ENCODE measurements at regions not wholly inside any gene's neighbourhood (a gene's known extent, or its start where the extent isn't known, plus 50 kb on each side); places are given as distances from the start of the nearest gene placed in this dataset.

DNA sequence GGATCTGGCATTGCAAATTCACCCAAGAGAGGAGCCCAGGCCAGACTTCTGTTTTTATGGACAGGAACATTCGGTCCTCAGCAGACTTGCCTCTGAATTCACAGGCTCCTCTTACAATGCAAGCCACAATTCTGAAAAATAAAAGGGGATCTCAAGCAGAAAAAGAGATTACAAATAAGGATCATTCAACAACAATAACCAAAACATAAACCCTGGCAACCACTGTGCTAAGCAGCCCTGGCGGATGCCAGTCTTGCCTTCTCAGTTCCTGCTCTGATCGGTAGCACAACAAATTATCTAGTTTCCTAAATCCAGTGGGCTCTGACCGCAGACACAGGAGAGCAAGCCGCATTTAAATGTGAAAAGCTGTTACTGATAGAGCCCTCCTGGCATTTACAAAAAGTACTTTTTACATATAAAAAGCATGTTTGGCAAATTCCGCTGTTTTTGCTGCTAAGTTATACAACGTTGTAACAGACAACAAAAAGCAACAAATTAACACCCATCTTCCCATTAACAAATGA is 123.4 kb upstream of the FOXD3 start:
- TF ChIP-seq, protein P1, sequence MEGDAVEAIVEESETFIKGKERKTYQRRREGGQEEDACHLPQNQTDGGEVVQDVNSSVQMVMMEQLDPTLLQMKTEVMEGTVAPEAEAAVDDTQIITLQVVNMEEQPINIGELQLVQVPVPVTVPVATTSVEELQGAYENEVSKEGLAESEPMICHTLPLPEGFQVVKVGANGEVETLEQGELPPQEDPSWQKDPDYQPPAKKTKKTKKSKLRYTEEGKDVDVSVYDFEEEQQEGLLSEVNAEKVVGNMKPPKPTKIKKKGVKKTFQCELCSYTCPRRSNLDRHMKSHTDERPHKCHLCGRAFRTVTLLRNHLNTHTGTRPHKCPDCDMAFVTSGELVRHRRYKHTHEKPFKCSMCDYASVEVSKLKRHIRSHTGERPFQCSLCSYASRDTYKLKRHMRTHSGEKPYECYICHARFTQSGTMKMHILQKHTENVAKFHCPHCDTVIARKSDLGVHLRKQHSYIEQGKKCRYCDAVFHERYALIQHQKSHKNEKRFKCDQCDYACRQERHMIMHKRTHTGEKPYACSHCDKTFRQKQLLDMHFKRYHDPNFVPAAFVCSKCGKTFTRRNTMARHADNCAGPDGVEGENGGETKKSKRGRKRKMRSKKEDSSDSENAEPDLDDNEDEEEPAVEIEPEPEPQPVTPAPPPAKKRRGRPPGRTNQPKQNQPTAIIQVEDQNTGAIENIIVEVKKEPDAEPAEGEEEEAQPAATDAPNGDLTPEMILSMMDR (IDR thresholded peaks at IDR 0.05), result no peak
- no peak for TF ChIP-seq EP300 (IDR thresholded peaks at IDR 0.05)
